A549 (cell line): ENCODE measurements at regions not wholly inside any gene's neighbourhood (a gene's known extent, or its start where the extent isn't known, plus 50 kb on each side); places are given as distances from the start of the nearest gene placed in this dataset.

Source experiments
- CTCF ChIP-seq: fragments of >200 bp; sonication (Bioruptor Twin); formaldehyde crosslinking; IDR thresholded peaks from 3 replicates; pipeline ENCODE4 v1.5.1; 2016
- HOXA7 ChIP-seq: fragments of 250-450 bp; sonication (Bioruptor Pico); IDR thresholded peaks from 2 replicates; pipeline ENCODE4 v1.5.0; 2020; ENCODE audit warnings: mild to moderate bottlenecking, moderate library complexity
- RCOR1 ChIP-seq: fragments of 150-350 bp; IDR thresholded peaks from 2 replicates; pipeline ENCODE4 v1.6.1; 2014; ENCODE audit warnings: antibody characterized with exemption, low read length, low read depth

GRCh38 chr3:159605101-159605500, 383.5 kb upstream of the IL12A start:
- TF ChIP-seq HOXA7 (CRISPR knock-in tag) (no peak), CTCF (no peak), RCOR1 (no peak)
